ENCODE measurements at regions not wholly inside any gene's neighbourhood (a gene's known extent, or its start where the extent isn't known, plus 50 kb on each side); places are given as distances from the start of the nearest gene placed in this dataset.

DNA sequence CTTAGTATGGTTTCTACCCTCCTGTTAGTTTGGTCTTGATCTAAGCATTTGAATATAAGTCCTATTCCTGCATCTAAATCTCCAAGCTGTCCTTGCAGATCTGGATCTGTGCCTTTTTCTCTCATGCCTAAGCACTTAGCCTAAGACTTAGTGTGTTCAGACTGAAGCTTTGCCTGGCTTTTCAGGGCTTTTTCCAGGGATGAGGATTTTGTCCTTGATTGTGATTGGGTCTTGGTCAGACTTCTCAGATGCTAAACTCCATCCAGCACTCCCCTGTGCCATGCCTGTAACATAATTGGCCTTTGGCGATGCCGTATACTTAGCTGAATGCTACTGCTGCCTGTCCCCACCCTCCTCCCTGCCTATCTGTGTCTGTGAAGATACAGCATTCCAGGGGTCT is 98.1 kb upstream of the NRIP1 start:
- TF ChIP-seq, protein P1, sequence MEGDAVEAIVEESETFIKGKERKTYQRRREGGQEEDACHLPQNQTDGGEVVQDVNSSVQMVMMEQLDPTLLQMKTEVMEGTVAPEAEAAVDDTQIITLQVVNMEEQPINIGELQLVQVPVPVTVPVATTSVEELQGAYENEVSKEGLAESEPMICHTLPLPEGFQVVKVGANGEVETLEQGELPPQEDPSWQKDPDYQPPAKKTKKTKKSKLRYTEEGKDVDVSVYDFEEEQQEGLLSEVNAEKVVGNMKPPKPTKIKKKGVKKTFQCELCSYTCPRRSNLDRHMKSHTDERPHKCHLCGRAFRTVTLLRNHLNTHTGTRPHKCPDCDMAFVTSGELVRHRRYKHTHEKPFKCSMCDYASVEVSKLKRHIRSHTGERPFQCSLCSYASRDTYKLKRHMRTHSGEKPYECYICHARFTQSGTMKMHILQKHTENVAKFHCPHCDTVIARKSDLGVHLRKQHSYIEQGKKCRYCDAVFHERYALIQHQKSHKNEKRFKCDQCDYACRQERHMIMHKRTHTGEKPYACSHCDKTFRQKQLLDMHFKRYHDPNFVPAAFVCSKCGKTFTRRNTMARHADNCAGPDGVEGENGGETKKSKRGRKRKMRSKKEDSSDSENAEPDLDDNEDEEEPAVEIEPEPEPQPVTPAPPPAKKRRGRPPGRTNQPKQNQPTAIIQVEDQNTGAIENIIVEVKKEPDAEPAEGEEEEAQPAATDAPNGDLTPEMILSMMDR (IDR thresholded peaks at IDR 0.05), result no peak
- intact Hi-C loops (cut with DNase I), result no loop called here
- DNase-seq (no peak), ATAC-seq (no peak)
- 91 to 96% (median 94%) methylated on average over 2 of the region's 2 CpGs for WGBS, 3 donors
- Histone ChIP-seq H3K4me1 (peaks cover 12% of the 10 kb centered on the region), H3K36me3 (ENCODE audit: insufficient read depth in 1 of 2, low read depth in 1 of 2) (no peaks in the 10 kb centered on the region), H3K4me3 (no peak overlapping the region), H3K27me3 (ENCODE audit: insufficient read depth in 3 of 3, low read length in 2 of 3) (no peaks in the 10 kb centered on the region), H3K27ac (no peak overlapping the region), H3K9me3 (no peaks in the 10 kb centered on the region)

DNA sequence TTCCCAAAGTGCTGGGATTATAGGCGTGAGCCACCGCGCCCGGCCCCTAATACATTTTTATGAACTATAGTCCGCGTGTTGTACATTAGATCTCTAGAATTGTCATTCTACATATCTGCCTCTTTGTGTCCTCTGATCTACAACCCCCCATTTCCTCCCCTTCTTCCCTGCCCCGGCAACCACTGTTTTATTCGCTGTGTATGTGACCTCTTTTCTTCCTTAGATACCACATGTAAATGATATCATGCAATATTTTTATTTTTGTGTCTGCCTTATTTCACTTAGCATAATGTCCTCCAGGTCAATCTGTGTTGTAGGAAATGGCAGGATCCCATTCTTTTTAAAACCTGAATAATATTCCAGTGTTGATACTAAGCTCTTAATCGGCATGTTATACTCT is 99.5 kb upstream of the NRIP1 start:
- Histone ChIP-seq H3K27ac (peak overlapping the region; percentile 79), H3K4me1 (peaks cover 12% of the 10 kb centered on the region), H3K27me3 (ENCODE audit: insufficient read depth in 3 of 3, low read length in 2 of 3) (no peaks in the 10 kb centered on the region), H3K36me3 (ENCODE audit: insufficient read depth in 1 of 2, low read depth in 1 of 2) (no peaks in the 10 kb centered on the region), H3K9me3 (no peaks in the 10 kb centered on the region), H3K4me3 (no peak overlapping the region)
- TF ChIP-seq, protein P1 (IDR thresholded peaks at IDR 0.05), result no peak
- DNase-seq, result no peak
- intact Hi-C loops (cut with DNase I), result loop anchor here in 1 of 2 donors (2.0 kb wide), 2 partner anchors 41 to 101 kb away; no protein-coding TSS in a partner anchor
- WGBS, 3 donors, result 78 to 82% (median 81%) methylated on average over 9 of the region's 9 CpGs
- peak in 1 of 4 donors; percentile 55 for ATAC-seq

DNA sequence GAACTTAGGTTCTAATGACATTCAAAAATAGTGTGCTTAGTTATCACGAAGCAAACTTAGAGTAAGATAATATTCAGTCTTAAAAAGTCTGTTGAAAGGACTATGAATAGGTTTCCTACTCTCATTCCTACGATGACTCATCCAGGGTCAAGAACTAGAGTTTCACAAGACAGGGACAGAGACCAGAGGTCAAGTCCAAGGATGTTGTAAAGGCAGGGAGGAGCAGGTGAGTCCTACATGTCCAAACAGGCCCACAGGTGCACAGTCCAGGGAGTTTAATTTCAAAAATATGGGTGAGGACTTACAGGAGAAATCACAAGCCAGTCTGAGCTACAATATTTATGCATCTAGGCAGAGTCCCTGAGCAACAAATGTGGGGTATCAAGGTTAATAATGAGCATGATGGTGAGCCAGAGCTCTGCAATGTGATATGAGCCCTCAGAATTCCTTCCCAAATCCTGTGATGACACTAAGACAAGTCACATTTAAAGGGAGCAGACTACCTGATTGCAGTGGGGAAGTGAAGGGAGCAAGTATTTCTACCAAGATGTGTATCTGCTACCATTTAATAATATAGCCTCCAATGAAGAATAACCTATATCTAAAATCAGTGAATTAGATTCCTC is 100.0 kb upstream of the NRIP1 start:
- intact Hi-C loops (cut with DNase I), result loop anchor here in 1 of 2 donors (2.0 kb wide), 2 partner anchors 42 to 102 kb away; no protein-coding TSS in a partner anchor
- ATAC-seq (peak; percentile 94 to 95 (median 94)), DNase-seq (no peak)
- 20 to 42% (median 26%) methylated on average over 2 of the region's 2 CpGs for WGBS, 3 donors
- H3K36me3 ChIP-seq (ENCODE audit: insufficient read depth in 1 of 2, low read depth in 1 of 2), result no peaks in the 10 kb centered on the region
- peak overlapping the region; percentile 79 for H3K27ac ChIP-seq
- TF ChIP-seq, protein P1 (IDR thresholded peaks at IDR 0.05), result no peak
- peaks cover 12% of the 10 kb centered on the region for H3K4me1 ChIP-seq
- H3K27me3 ChIP-seq (ENCODE audit: insufficient read depth in 3 of 3, low read length in 2 of 3), result no peaks in the 10 kb centered on the region
- H3K4me3 ChIP-seq, result no peak overlapping the region
- H3K9me3 ChIP-seq, result no peaks in the 10 kb centered on the region

DNA sequence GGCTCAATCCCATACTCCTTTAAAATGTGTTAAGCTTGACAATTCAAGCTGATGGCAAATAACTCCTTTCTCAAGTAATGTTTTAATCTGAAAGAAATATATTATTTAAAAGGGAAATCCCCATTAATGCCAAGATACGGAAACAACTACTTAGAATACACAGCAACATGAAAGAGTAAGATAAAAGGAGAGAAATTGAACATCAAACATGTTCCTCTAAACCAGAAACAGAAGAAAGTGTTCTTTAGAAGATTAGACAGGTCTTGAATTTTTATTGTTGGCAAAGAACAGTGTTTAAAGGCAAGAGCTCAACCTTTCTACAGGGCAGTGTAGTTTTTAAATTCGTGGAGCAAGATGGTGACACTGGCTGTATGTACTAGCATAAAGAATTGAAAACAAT is 105.8 kb upstream of the NRIP1 start:
- Histone ChIP-seq H3K9me3 (no peaks in the 10 kb centered on the region), H3K4me3 (no peak overlapping the region), H3K36me3 (ENCODE audit: insufficient read depth in 1 of 2, low read depth in 1 of 2) (no peaks in the 10 kb centered on the region), H3K27me3 (ENCODE audit: insufficient read depth in 3 of 3, low read length in 2 of 3) (no peaks in the 10 kb centered on the region), H3K27ac (no peak overlapping the region), H3K4me1 (no peaks in the 10 kb centered on the region)
- ATAC-seq, result no peak
- 87 to 89% (median 89%) methylated on average over 2 of the region's 2 CpGs for WGBS, 3 donors
- no peak for DNase-seq
- TF ChIP-seq, protein P1 (IDR thresholded peaks at IDR 0.05), result no peak
- intact Hi-C loops (cut with DNase I), result no loop called here

DNA sequence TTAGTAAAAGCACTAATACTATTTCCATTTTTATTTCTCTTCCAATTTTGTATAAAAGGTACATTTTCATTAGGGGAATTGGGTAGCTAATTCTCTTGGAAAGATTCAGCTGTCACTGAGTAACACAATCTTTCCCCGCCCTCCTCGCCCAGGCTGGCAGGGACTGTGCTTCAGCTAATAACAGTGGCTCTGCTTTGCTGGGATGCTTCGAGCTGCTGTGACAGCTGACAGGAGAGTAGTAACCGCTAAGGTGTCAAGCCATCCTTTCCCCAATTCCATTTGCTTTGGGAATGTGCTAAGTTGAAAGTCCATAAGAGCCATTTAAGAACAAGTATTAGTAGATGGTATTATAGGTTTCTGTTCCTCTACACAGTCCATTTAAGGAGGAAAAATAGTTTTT is 106.7 kb upstream of the NRIP1 start:
- intact Hi-C loops (cut with DNase I), result no loop called here
- no peaks in the 10 kb centered on the region for H3K36me3 ChIP-seq (ENCODE audit: insufficient read depth in 1 of 2, low read depth in 1 of 2)
- no peak overlapping the region for H3K4me3 ChIP-seq
- ATAC-seq (peak in 3 of 4 donors; percentile 63 to 85 (median 64)), DNase-seq (no peak)
- H3K27ac ChIP-seq, result no peak overlapping the region
- no peaks in the 10 kb centered on the region for H3K27me3 ChIP-seq (ENCODE audit: insufficient read depth in 3 of 3, low read length in 2 of 3)
- H3K9me3 ChIP-seq, result no peaks in the 10 kb centered on the region
- TF ChIP-seq, protein P1 (IDR thresholded peaks at IDR 0.05), result no peak
- no peaks in the 10 kb centered on the region for H3K4me1 ChIP-seq
- WGBS, 3 donors, result 27 to 36% (median 32%) methylated on average over 4 of the region's 4 CpGs
